CD4-positive, CD25-positive, alpha-beta regulatory T cell (primary cell): ENCODE measurements at regions not wholly inside any gene's neighbourhood (a gene's known extent, or its start where the extent isn't known, plus 50 kb on each side); places are given as distances from the start of the nearest gene placed in this dataset.

ENCODE experiments used
- ATAC-seq, 2 donors: fragments of 150-1000 bp; cut with Tn5 transposase; one replicate each; pipeline ENCODE4 v1.10.0; 2021; ENCODE audit warnings: low read depth in 2 of 2, moderate number of reproducible peaks in 2 of 2, moderate library complexity in 1 of 2
- DNase-seq, 3 donors: peaks; one replicate each; pipeline versions ENCODE4 v3.0.0 to v3.0.0-alpha.2; 2012 to 2022; ENCODE audit warnings: mixed read lengths in 1 of 3
- H3K27ac ChIP-seq: one replicate; pipeline ENCODE4 v1.7.0; 2013; ENCODE audit warnings: mild to moderate bottlenecking, low read length; ENCODE audit not compliant: insufficient read depth, poor library complexity, severe bottlenecking
- H3K27me3 ChIP-seq: one replicate; pipeline ENCODE4 v1.7.0; 2013; ENCODE audit warnings: low read length; ENCODE audit not compliant: control insufficient read depth, insufficient read depth
- H3K36me3 ChIP-seq: one replicate; pipeline ENCODE4 v1.7.0; 2013; ENCODE audit warnings: mild to moderate bottlenecking, low read length, moderate library complexity; ENCODE audit not compliant: control insufficient read depth, insufficient read depth
- H3K4me1 ChIP-seq: 2 replicates; pipeline ENCODE4 v1.7.0; 2013; ENCODE audit warnings: mild to moderate bottlenecking, low read length; ENCODE audit not compliant: insufficient read depth, control insufficient read depth, poor library complexity, severe bottlenecking
- H3K4me3 ChIP-seq: one replicate; pipeline ENCODE4 v1.7.0; 2013; ENCODE audit warnings: low read depth, mild to moderate bottlenecking, low read length, moderate library complexity
- H3K9me3 ChIP-seq, 2 experiments: 1 replicate in 1 of 2; 2 replicates in 1 of 2; pipeline ENCODE4 v1.7.0; 2013; ENCODE audit warnings: low read length in 2 of 2, mild to moderate bottlenecking in 1 of 2, moderate library complexity in 1 of 2; ENCODE audit not compliant: control insufficient read depth in 2 of 2
- H3K27ac Mint-ChIP-seq, 3 donors: one replicate each; pipeline ENCODE4 v1.8.0; 2020 to 2022; ENCODE audit warnings: mild to moderate bottlenecking in 3 of 3, mixed read lengths in 3 of 3, moderate library complexity in 2 of 3
- H3K27me3 Mint-ChIP-seq: one replicate; pipeline ENCODE4 v1.8.0; 2022; ENCODE audit warnings: mild to moderate bottlenecking, mixed read lengths
- H3K36me3 Mint-ChIP-seq: one replicate; pipeline ENCODE4 v1.8.0; 2020; ENCODE audit warnings: mixed read lengths
- H3K4me1 Mint-ChIP-seq, 4 donors: one replicate each; pipeline ENCODE4 v1.8.0; 2020 to 2022; ENCODE audit warnings: mixed read lengths in 4 of 4, mild to moderate bottlenecking in 1 of 4
- H3K4me3 Mint-ChIP-seq, 4 donors: one replicate each; pipeline ENCODE4 v1.8.0; 2020 to 2022; ENCODE audit warnings: mild to moderate bottlenecking in 4 of 4, mixed read lengths in 4 of 4, moderate library complexity in 3 of 4
- H3K9me3 Mint-ChIP-seq, 7 donors: one replicate each; pipeline ENCODE4 v1.8.0; 2020 to 2022; ENCODE audit warnings: mixed read lengths in 7 of 7, mild to moderate bottlenecking in 3 of 7, moderate library complexity in 2 of 7

DNA sequence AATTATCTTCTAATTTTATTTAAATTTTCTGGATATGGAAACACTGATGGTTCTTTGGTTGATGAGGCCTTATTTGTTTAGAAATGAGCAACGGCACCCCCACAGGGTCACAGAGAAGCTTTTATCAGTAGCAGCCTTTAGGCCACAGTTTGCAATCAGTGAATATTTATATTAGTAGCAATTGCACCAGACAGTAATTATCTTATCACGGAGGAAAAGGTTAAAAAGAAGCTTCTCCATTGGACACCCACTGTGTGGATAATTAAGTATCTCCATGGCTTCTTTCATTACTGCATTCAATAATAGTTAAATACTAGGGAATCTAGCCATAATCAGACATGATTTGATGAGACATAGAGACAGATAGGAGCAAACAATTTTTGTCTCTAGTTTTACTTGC lies 2099.2 kb upstream of the PCDH20 start:
- H3K27me3 ChIP-seq, result no peaks in the 10 kb centered on the region
- peaks cover 0 to 23% (median 3%) of the 10 kb centered on the region in 7 donors for H3K9me3 Mint-ChIP-seq
- H3K36me3 ChIP-seq, result no peaks in the 10 kb centered on the region
- H3K27ac Mint-ChIP-seq, result no peak overlapping the region
- no peak for DNase-seq
- no peak overlapping the region for H3K4me3 Mint-ChIP-seq
- no peak overlapping the region for H3K27ac ChIP-seq
- H3K4me1 ChIP-seq, result no peaks in the 10 kb centered on the region
- H3K36me3 Mint-ChIP-seq, result no peaks in the 10 kb centered on the region
- H3K27me3 Mint-ChIP-seq, result no peaks in the 10 kb centered on the region
- no peaks in the 10 kb centered on the region for H3K4me1 Mint-ChIP-seq
- H3K4me3 ChIP-seq, result no peak overlapping the region
- H3K9me3 ChIP-seq, result peaks cover 0 to 2% of the 10 kb centered on the region in 2 experiments
- ATAC-seq, result no peak

DNA sequence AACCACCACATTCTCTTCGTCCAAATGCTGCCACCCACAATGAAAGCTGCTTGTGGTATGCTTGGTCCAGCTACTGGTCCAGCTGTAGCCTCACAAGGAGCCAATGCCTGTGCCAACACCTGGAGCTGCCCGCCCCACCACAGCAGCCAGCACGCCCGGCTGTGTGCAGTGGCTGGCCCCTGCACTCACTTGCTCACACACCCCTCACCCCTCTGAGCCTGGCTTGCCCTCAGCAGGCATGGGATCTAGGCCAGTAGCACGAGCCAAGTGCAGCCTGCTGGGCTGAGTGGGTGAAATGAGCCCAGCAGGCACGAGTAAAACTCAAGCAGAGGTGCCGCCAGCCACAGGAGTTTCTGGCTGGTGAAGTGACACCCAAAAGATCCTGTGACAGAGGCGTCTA lies 2096.4 kb upstream of the PCDH20 start:
- Mint-ChIP-seq H3K4me1 (no peaks in the 10 kb centered on the region), H3K27ac (no peak overlapping the region), H3K9me3 (peaks cover 0 to 19% (median 2%) of the 10 kb centered on the region in 7 donors), H3K4me3 (no peak overlapping the region), H3K27me3 (no peaks in the 10 kb centered on the region), H3K36me3 (no peaks in the 10 kb centered on the region)
- no peak for DNase-seq
- Histone ChIP-seq H3K4me3 (no peak overlapping the region), H3K27me3 (no peaks in the 10 kb centered on the region), H3K36me3 (no peaks in the 10 kb centered on the region), H3K9me3 (no peaks in the 10 kb centered on the region), H3K27ac (no peak overlapping the region), H3K4me1 (no peaks in the 10 kb centered on the region)
- no peak for ATAC-seq

DNA sequence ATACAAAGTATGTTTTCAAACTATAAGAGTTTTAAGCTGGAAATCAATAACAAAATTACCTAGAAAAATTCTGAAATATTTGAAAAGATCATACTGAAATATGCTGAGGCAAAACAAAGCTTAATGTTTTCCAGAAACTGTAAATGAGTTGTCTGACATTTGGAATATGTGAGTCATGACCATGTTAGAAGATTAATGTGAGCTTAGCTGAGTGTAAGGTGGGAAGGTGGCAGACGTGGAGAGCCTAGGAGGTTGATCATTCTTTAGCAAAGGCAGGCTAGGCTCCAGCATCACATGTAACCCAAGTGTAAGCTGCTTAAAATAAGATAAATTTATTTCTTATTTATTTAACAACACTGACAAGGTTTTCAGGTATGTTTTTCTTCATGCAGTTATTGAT lies 2086.1 kb upstream of the PCDH20 start:
- Mint-ChIP-seq H3K4me3 (no peak overlapping the region), H3K9me3 (peaks cover 0 to 25% (median 6%) of the 10 kb centered on the region in 7 donors), H3K27me3 (no peaks in the 10 kb centered on the region), H3K27ac (no peak overlapping the region), H3K36me3 (no peaks in the 10 kb centered on the region), H3K4me1 (no peaks in the 10 kb centered on the region)
- Histone ChIP-seq H3K27me3 (no peaks in the 10 kb centered on the region), H3K9me3 (peaks cover 0 to 6% of the 10 kb centered on the region in 2 experiments), H3K27ac (no peak overlapping the region), H3K4me1 (no peaks in the 10 kb centered on the region), H3K4me3 (no peak overlapping the region), H3K36me3 (no peaks in the 10 kb centered on the region)
- ATAC-seq, result no peak
- no peak for DNase-seq

DNA sequence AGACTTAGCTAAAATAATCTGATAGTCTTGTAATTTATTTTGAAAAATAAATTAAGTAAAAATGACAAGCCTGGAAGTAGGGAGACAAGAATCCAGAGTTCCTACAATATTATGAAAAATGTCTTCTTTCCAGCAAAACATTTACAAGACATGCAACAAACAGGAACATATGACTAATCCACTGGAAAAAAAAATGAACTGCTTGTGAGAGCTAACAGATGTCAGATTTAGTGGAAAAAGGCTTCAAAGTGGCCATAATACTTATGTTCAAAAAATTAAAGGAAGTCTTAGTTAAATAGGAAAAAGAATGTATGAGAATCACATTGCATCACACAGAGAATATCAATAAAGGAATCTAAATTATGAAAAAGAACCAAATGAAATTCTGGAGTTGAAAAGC lies 2082.0 kb upstream of the PCDH20 start:
- Histone ChIP-seq H3K27ac (no peak overlapping the region), H3K4me1 (no peaks in the 10 kb centered on the region), H3K9me3 (peaks cover 5 to 9% of the 10 kb centered on the region in 2 experiments), H3K36me3 (no peaks in the 10 kb centered on the region), H3K27me3 (no peaks in the 10 kb centered on the region), H3K4me3 (no peak overlapping the region)
- ATAC-seq (no peak), DNase-seq (no peak)
- Mint-ChIP-seq H3K9me3 (peaks cover 2 to 28% (median 5%) of the 10 kb centered on the region in 7 donors), H3K27me3 (no peaks in the 10 kb centered on the region), H3K27ac (no peak overlapping the region), H3K4me3 (no peak overlapping the region), H3K36me3 (no peaks in the 10 kb centered on the region), H3K4me1 (no peaks in the 10 kb centered on the region)

DNA sequence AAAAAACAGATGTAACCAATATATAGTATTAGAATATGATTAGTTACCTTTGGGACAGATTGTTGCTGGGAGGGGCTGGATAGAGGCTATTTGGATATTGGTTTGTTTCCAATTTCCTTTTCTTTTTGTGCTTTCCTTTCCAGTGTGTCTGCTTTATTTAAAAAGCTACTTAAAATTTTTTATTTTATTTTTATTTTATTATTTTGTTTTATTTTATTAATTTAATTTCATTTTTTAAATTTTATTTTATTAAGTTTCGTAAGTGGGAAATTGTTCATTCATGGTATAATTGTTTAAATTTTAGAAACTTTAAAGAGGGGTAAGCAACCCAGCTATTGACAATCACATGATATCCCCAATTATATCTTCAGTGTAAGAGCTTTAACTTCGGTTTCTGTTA lies 2077.0 kb upstream of the PCDH20 start:
- H3K27ac ChIP-seq, result no peak overlapping the region
- ATAC-seq (no peak), DNase-seq (no peak)
- Mint-ChIP-seq H3K36me3 (no peaks in the 10 kb centered on the region), H3K27ac (no peak overlapping the region), H3K4me3 (no peak overlapping the region), H3K9me3 (peaks cover 0 to 7% (median 4%) of the 10 kb centered on the region in 7 donors), H3K4me1 (no peaks in the 10 kb centered on the region), H3K27me3 (no peaks in the 10 kb centered on the region)
- no peaks in the 10 kb centered on the region for H3K36me3 ChIP-seq
- H3K4me1 ChIP-seq, result no peaks in the 10 kb centered on the region
- H3K27me3 ChIP-seq, result no peaks in the 10 kb centered on the region
- H3K9me3 ChIP-seq, result peaks cover 3 to 5% of the 10 kb centered on the region in 2 experiments
- H3K4me3 ChIP-seq, result no peak overlapping the region

DNA sequence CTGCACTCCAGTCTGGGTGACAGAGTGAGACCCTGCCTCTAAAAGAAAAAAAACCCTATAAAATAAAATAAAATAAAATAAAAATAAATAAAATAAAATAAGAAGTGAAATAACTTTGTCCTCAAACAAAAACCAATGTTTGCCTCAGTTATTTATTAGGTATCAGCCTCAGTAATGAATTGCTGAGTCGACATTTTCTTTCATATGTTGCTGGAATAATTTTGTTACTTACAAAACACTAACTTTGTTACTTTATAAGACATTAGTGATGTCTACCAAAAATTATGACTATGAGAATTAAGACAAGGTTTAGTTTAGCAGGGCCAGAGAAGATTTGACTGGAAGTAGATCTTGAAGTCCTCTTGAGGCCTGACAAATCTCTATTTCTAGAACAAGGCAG lies 2074.5 kb upstream of the PCDH20 start:
- Mint-ChIP-seq H3K36me3 (no peaks in the 10 kb centered on the region), H3K4me3 (no peak overlapping the region), H3K27ac (no peak overlapping the region), H3K27me3 (no peaks in the 10 kb centered on the region), H3K9me3 (peaks cover 0 to 12% (median 6%) of the 10 kb centered on the region in 7 donors), H3K4me1 (no peaks in the 10 kb centered on the region)
- Histone ChIP-seq H3K4me3 (no peak overlapping the region), H3K27me3 (no peaks in the 10 kb centered on the region), H3K36me3 (no peaks in the 10 kb centered on the region), H3K27ac (no peak overlapping the region), H3K4me1 (no peaks in the 10 kb centered on the region), H3K9me3 (peaks cover 3 to 5% of the 10 kb centered on the region in 2 experiments)
- DNase-seq (no peak), ATAC-seq (no peak)

DNA sequence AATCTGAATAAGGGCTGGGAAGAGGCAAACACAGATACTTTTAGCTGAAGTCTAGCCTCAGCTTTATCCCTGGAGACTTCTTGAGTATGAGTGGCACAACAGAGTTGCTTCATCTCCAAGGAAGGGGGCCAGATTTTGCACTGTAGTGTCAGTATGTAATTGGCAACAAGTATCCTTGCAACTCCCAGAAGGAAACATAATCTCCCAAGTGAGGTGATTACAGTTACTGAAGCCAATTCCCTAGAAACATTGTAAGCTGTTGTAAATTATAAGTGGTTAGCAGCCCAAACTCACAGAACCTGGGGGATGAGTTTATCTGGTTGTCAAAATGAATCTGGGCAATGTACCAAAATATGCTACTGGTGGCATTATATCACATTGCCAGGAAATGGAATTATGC lies 2065.7 kb upstream of the PCDH20 start:
- no peaks in the 10 kb centered on the region for H3K36me3 Mint-ChIP-seq
- H3K4me1 Mint-ChIP-seq, result no peaks in the 10 kb centered on the region
- Histone ChIP-seq H3K9me3 (no peaks in the 10 kb centered on the region), H3K4me1 (no peaks in the 10 kb centered on the region), H3K27me3 (no peaks in the 10 kb centered on the region), H3K36me3 (no peaks in the 10 kb centered on the region), H3K27ac (no peak overlapping the region), H3K4me3 (no peak overlapping the region)
- H3K9me3 Mint-ChIP-seq, result peaks cover 0 to 22% (median 6%) of the 10 kb centered on the region in 7 donors
- no peak for DNase-seq
- H3K4me3 Mint-ChIP-seq, result no peak overlapping the region
- H3K27ac Mint-ChIP-seq, result no peak overlapping the region
- H3K27me3 Mint-ChIP-seq, result no peaks in the 10 kb centered on the region
- no peak for ATAC-seq

DNA sequence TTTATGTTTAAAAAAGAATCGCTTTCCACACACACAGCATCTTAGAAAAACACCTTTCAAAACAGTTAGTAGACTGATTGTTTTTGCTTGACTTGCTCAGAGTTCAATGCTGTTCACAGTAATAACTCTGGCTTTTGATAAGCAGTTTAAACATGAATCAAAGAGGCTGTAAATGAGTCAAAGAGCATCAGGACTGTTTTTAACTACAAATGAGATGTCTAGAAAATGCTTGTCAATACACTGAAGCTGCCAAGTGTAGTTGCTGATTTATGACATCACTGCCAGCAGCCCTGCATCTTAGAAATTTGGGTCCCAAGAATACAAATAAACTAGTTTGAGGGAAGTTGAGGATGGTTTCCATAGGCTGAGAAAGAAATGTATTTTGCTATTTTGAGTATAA lies 2057.1 kb upstream of the PCDH20 start:
- H3K27ac Mint-ChIP-seq, result no peak overlapping the region
- Histone ChIP-seq H3K36me3 (no peaks in the 10 kb centered on the region), H3K27me3 (no peaks in the 10 kb centered on the region), H3K4me1 (no peaks in the 10 kb centered on the region), H3K27ac (no peak overlapping the region), H3K4me3 (no peak overlapping the region), H3K9me3 (peaks cover 0 to 3% of the 10 kb centered on the region in 2 experiments)
- no peak overlapping the region for H3K4me3 Mint-ChIP-seq
- no peak for DNase-seq
- no peaks in the 10 kb centered on the region for H3K4me1 Mint-ChIP-seq
- no peaks in the 10 kb centered on the region for H3K36me3 Mint-ChIP-seq
- ATAC-seq, result no peak
- H3K9me3 Mint-ChIP-seq, result peaks cover 5 to 30% (median 7%) of the 10 kb centered on the region in 7 donors
- no peaks in the 10 kb centered on the region for H3K27me3 Mint-ChIP-seq
